Superior temporal gyrus (tissue), 1 donor: ENCODE measurements at regions not wholly inside any gene's neighbourhood (a gene's known extent, or its start where the extent isn't known, plus 50 kb on each side); places are given as distances from the start of the nearest gene placed in this dataset.
"Not testable (repeated sequence)": the region's sequence is repeated elsewhere in the genome, so short reads cannot be mapped to it uniquely, and the experiment has no call there.

Experiments
- DNase-seq: peaks from one replicate; pipeline ENCODE4 v3.0.0-alpha.2; 2016; ENCODE audit errors: extremely low spot score

- no peak for DNase-seq
Measured at GRCh38 chr20:22070610-22071058, 365.2 kb downstream of the PAX1 start.

- no peak for DNase-seq
Measured at GRCh38 chr20:22063753-22064152, 358.3 kb downstream of the PAX1 start.

- no peak for DNase-seq
Measured at GRCh38 chr20:22062874-22063273, 357.4 kb downstream of the PAX1 start.

- no peak for DNase-seq
Measured at GRCh38 chr20:22060610-22061009, 355.1 kb downstream of the PAX1 start.

DNA sequence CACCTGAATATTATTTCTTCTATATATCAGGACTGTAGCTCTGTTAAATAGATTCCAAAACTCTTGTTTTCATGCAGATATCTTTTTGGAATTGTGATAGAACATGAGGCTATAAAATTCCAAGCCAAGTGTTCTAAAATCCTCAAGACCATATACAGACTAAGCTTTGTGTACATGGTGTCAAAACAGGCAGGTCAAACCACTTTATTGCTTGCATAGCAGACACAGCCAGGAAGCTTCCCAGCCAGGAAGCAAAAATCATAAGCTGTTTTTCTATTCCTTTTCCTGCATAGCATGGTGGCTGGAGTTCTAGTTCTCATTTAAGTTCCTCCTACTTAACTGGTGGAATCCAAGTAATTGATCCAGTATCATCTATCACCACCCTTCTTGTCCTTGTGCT, 353.3 kb downstream of the PAX1 start:
- no peak for DNase-seq

DNA sequence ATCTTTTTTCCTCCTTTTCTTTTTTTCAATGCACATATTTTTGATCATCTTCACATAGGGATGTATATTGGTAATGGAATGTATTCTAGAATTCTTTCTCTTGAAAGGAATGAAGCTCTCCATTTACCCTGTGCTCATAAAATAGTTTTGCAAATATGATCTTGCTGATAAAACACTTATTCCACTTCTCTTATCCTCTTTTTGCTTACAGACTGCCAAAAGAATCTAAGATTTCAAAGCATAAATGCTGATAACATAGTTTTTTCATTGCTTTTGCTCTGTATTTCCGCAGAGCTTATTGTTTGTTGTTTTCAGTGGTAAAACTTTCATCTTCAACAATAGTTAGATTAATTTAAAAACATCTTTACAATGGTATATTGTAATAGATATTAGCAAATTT, 350.5 kb downstream of the PAX1 start:
- DNase-seq: no peak

- DNase-seq: no peak
Measured at GRCh38 chr20:22052025-22052650, 346.7 kb downstream of the PAX1 start.

- not testable (repeated sequence) for DNase-seq
Measured at GRCh38 chr20:22045956-22046507, 340.6 kb downstream of the PAX1 start.

DNA sequence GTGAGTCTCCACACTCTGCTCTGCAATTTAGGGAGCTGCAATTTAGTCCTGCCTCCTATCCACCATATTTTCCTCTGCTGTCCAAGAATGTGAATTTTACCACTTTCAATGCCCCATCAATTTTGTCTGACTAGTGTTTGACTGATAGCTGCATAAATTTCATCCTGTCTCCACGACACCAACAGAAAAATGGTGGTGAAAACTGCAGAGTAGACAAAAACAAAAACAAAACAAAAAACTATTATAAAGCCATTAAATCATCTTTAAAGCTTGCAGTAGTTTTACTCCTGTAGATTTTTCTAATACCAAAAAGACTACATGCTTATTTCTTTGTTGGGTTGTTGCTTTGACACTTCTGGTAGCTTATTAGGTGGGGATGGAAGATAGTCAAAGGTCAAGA, 322.0 kb downstream of the PAX1 start:
- DNase-seq: no peak

DNA sequence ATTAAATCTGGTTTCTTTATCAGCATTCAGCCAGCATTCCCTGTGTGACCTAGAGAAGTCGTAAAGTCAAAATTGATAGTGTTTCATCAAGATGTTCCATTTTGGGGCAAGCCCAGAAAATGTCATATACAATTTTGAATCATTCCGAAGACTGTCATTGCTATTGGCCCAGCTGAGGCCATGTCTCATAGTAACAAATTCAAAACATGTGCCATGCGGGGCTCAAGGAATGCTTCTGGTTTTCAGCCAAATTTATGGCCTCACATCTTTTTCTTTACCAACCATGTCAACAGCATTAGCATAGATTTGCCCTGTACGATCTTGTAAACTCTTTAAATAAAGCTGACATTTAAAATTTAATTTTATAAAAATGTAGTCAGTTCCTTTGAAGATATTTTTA, 314.7 kb downstream of the PAX1 start:
- DNase-seq: no peak

DNA sequence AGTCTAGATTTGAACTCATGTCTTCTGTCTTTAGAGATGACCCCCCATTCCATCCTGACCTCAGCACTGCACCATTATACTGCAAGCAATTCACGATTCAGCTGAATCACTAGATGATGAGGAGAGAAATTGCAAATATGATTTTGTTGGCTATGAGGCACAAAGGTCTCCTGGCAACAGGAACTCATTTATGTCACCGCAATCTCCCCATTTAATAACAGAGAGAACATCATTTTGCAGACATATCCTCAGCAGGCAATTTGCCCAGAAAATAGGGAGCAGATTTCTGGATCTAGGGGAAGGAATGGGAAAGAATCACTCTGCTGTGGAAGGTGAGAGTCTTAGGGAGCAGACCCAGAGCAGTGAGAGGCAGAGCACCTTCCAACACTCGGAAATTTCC, 303.0 kb downstream of the PAX1 start:
- no peak for DNase-seq

GRCh38 chr20:22006306-22006705, 300.8 kb downstream of the PAX1 start:
- no peak for DNase-seq

GRCh38 chr20:22005535-22005934, 300.1 kb downstream of the PAX1 start:
- DNase-seq: no peak

DNA sequence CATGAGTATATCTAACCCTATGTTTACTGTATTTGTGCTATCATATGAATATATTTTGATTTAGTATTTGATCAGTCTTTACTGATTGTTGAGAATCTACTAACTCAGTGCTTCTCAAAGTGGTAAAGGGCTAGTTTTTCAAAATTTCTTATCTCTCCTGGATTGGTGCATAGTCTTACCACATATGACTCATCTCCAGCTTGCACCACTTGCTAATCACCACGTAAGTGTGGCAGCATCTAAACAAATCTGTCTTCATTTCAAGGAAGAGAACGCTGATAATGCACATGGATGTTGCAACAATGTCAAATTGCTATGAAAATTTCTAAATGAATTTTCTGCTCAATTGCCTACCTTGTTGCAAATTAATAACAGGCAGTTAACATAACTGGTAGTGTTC, 299.5 kb downstream of the PAX1 start:
- no peak for DNase-seq

- no peak for DNase-seq
Measured at GRCh38 chr20:22003680-22004079, 298.2 kb downstream of the PAX1 start.

- no peak for DNase-seq
Measured at GRCh38 chr20:22001886-22002285, 296.4 kb downstream of the PAX1 start.

GRCh38 chr20:21995461-21995860, 290.0 kb downstream of the PAX1 start:
- no peak for DNase-seq

GRCh38 chr20:21994203-21994602, 288.7 kb downstream of the PAX1 start:
- DNase-seq: no peak

DNA sequence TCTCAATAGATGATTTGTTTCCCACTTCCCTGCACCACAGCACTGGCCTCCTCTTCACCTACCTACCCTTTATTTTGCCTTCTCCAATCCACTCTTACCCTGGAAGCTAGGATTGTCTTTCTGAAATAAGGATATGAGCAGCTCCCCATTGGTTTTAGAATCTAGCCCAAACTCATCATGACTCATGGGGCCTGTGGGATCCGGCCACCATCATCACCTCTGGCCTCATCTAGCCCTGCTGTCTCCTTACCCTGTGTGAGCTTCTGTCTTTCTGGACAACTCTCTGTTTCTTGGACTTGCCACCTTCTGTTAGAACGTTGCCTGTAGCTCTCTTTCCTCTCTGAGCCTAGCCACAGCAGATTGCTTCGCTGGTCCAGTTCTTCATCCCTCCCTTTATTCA, 277.1 kb downstream of the PAX1 start:
- DNase-seq: no peak

DNA sequence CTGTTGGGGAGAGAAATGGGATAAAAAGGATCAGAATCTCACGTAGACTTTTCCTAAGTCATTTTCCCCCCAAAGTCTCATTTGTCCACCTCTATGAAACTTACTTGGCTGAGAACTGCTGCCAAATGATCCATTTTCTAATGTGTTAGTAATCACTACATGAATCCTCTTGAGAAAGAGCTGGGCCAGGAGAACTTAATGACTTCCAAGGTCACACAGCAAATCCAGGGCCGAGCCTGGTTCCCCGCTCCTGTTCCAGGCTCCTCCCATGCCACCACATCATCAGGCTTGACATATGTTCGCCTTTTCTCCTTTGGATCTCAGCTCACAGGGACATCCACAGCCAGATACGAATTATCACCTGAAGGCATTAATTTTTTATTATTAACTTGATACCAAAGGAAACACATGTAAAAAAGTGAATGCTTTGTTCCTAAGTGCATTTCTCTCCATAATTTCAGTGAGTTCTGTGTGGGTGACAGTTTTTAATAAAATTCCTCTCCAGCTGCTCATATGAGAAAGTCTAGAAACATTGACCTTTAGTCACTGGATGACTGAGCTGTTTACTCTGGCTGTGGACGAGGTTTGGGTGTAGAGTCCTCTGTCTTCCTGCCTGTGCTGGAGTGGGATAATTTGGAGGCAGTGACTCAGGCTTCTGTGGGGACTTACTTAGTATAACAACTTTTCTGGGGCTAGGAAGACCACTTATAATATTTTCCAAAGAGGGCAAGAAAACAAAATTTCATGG, 276.3 kb downstream of the PAX1 start:
- no peak for DNase-seq

DNA sequence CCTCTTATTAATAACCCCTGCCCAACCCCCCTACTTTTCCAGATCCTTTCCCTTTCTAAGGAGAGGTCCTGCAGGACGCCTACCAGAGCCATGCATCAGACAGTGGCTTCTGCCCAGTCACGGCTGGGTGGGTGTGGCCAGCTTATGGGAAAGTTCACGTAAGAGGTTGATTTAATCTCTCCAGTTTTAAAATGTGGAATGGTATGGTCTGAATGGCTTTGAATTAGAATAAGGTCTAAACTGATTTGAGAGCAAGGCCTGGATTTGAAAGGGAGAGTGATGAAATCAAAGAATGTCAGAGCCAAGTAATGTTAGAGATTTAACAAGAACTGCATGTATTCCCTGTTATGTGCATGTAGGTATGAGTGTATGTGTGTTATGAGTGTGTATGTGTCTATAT, 275.7 kb downstream of the PAX1 start:
- DNase-seq: no peak

DNA sequence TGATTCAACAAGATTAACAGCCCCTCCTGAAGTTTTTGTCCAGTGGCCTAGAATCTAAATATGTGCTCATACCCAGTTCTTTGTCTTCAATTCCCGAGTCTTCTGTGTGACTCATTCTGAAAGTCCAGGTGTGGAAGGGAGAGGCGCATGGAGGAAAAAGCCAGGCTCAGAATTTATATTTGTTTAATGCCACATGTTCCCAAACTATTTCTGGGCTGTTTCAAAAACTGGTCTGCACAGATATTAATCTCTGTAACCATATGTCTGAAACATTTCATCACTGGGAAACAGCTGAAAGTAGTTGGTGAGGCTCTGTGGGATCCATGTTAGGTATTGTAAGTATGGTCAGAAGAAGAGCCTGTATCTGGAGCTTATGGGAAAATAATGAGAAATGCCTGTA, 266.0 kb downstream of the PAX1 start:
- DNase-seq: no peak

DNA sequence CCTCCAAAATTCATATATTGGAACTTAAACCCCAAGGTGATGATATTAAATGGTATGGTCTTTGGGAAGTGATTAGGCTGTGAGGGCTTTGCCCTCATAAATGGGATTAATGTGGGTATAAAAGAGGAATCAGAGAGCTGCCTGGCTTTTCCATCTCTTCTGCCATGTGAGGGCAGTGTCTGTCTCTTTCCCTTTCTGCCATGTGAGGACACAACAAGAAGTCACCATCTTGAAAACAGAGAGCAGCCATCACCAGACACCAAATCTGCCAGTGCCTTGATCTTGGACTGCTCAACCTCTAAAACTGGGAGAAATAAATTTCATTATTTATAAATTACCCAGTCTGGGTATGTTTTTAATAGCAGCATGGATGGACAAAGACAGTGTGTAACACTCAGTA, 263.0 kb downstream of the PAX1 start:
- DNase-seq: no peak
